ENCODE measurements at regions not wholly inside any gene's neighbourhood (a gene's known extent, or its start where the extent isn't known, plus 50 kb on each side); places are given as distances from the start of the nearest gene placed in this dataset.
A peak's percentile ranks its signal among the peaks of the same experiment; 100 is the strongest.

- peak in 4 of 5 donors; percentile 54 to 84 (median 66) for DNase-seq
- H3K36me3 ChIP-seq (ENCODE audit: control insufficient read depth in 2 of 3, insufficient read depth in 3 of 3, low read length in 3 of 3) = no peaks in the 10 kb centered on the region
- peak overlapping the region in 1 of 3 donors; percentile 75 for H3K9ac ChIP-seq (ENCODE audit: low read length in 3 of 3)
- H3K27ac ChIP-seq (ENCODE audit: low read depth in 2 of 2, low read length in 2 of 2) = peak overlapping the region; percentile 18 to 74
- intact Hi-C loops (cut with DNase I) = no loop called here
- no peaks in the 10 kb centered on the region for H3K27me3 ChIP-seq (ENCODE audit: control insufficient read depth, insufficient read depth, low read length)
- no peaks in the 10 kb centered on the region for H3K9me3 ChIP-seq (ENCODE audit: control insufficient read depth in 2 of 3, insufficient read depth in 1 of 3, low read length in 3 of 3)
- TF ChIP-seq, protein P1, sequence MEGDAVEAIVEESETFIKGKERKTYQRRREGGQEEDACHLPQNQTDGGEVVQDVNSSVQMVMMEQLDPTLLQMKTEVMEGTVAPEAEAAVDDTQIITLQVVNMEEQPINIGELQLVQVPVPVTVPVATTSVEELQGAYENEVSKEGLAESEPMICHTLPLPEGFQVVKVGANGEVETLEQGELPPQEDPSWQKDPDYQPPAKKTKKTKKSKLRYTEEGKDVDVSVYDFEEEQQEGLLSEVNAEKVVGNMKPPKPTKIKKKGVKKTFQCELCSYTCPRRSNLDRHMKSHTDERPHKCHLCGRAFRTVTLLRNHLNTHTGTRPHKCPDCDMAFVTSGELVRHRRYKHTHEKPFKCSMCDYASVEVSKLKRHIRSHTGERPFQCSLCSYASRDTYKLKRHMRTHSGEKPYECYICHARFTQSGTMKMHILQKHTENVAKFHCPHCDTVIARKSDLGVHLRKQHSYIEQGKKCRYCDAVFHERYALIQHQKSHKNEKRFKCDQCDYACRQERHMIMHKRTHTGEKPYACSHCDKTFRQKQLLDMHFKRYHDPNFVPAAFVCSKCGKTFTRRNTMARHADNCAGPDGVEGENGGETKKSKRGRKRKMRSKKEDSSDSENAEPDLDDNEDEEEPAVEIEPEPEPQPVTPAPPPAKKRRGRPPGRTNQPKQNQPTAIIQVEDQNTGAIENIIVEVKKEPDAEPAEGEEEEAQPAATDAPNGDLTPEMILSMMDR (IDR thresholded peaks at IDR 0.05; ENCODE audit: borderline replicate concordance, extremely low read depth, insufficient read depth) = no peak
- peak overlapping the region in 2 of 3 donors; percentile 16 to 51 for H3K4me3 ChIP-seq (ENCODE audit: low read length in 3 of 3)
- FAIRE-seq = no peak
- H3K4me1 ChIP-seq (ENCODE audit: control insufficient read depth in 2 of 3, insufficient read depth in 2 of 3, low read depth in 1 of 3, low read length in 3 of 3) = peaks cover 7 to 13% (median 12%) of the 10 kb centered on the region in 3 donors
Measured at GRCh38 chr9:38318759-38319495, 73.6 kb upstream of the ALDH1B1 start.

DNA sequence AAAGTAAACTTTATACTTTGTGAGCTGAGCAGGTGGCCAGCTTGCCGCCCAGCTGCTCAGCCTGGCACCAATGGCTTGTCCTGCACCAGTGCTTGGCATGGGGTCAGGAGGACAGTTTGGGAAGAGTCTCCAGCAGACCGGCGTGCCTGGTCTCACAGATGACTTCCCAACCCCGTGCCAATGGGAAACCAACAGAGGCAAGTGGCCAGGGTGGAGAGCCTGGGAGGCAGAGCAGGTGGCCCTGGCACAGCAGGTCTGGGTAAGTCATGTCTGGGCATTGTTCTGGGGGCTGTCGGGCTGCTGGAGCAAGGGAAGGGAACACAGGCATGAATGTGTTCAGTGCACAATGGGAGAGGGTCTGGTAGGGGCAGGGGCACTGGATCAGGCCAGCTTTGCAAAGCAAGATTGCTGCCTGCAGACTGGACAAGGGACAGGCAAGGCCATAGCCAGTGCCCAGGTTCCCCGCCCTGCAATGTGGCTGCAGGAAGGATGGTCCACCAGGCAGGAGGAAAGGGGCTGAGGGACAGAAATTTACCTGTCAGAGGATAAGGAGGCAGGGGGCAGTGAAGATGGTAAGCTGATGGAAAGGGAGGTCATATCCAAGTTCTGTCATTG lies 76.2 kb upstream of the ALDH1B1 start:
- intact Hi-C loops (cut with DNase I) = no loop called here
- H3K4me3 ChIP-seq (ENCODE audit: low read length in 3 of 3) = peak overlapping the region in 1 of 3 donors; percentile 51
- FAIRE-seq = no peak
- TF ChIP-seq, protein P1 (IDR thresholded peaks at IDR 0.05; ENCODE audit: borderline replicate concordance, extremely low read depth, insufficient read depth) = no peak
- H3K27me3 ChIP-seq (ENCODE audit: control insufficient read depth, insufficient read depth, low read length) = no peaks in the 10 kb centered on the region
- no peak for DNase-seq
- H3K9ac ChIP-seq (ENCODE audit: low read length in 3 of 3) = no peak overlapping the region
- no peaks in the 10 kb centered on the region for H3K9me3 ChIP-seq (ENCODE audit: control insufficient read depth in 2 of 3, insufficient read depth in 1 of 3, low read length in 3 of 3)
- no peaks in the 10 kb centered on the region for H3K36me3 ChIP-seq (ENCODE audit: control insufficient read depth in 2 of 3, insufficient read depth in 3 of 3, low read length in 3 of 3)
- peaks cover 7 to 13% (median 12%) of the 10 kb centered on the region in 3 donors for H3K4me1 ChIP-seq (ENCODE audit: control insufficient read depth in 2 of 3, insufficient read depth in 2 of 3, low read depth in 1 of 3, low read length in 3 of 3)
- peak overlapping the region in 1 of 2 donors; percentile 9 for H3K27ac ChIP-seq (ENCODE audit: low read depth in 2 of 2, low read length in 2 of 2)

- Histone ChIP-seq H3K27ac (ENCODE audit: low read depth in 2 of 2, low read length in 2 of 2) (no peak overlapping the region), H3K27me3 (ENCODE audit: control insufficient read depth, insufficient read depth, low read length) (no peaks in the 10 kb centered on the region), H3K9ac (ENCODE audit: low read length in 3 of 3) (no peak overlapping the region), H3K4me1 (ENCODE audit: control insufficient read depth in 2 of 3, insufficient read depth in 2 of 3, low read depth in 1 of 3, low read length in 3 of 3) (peaks cover 7 to 18% (median 10%) of the 10 kb centered on the region in 3 donors), H3K4me3 (ENCODE audit: low read length in 3 of 3) (no peak overlapping the region), H3K9me3 (ENCODE audit: control insufficient read depth in 2 of 3, insufficient read depth in 1 of 3, low read length in 3 of 3) (no peaks in the 10 kb centered on the region), H3K36me3 (ENCODE audit: control insufficient read depth in 2 of 3, insufficient read depth in 3 of 3, low read length in 3 of 3) (no peaks in the 10 kb centered on the region)
- TF ChIP-seq, protein P1 (IDR thresholded peaks at IDR 0.05; ENCODE audit: borderline replicate concordance, extremely low read depth, insufficient read depth) = no peak
- FAIRE-seq (no peak), DNase-seq (no peak)
- intact Hi-C loops (cut with DNase I) = no loop called here
Measured at GRCh38 chr9:38315085-38315595, 77.4 kb upstream of the ALDH1B1 start.
